IPS-15b (cell line): ENCODE measurements at regions not wholly inside any gene's neighbourhood (a gene's known extent, or its start where the extent isn't known, plus 50 kb on each side); places are given as distances from the start of the nearest gene placed in this dataset.

Source experiments
- H3K27me3 ChIP-seq: one replicate; pipeline ENCODE4 v1.6.1; 2013; ENCODE audit warnings: low read length; ENCODE audit not compliant: control insufficient read depth, insufficient read depth
- H3K36me3 ChIP-seq: one replicate; pipeline ENCODE4 v1.6.1; 2013; ENCODE audit warnings: low read length; ENCODE audit not compliant: control insufficient read depth, insufficient read depth
- H3K4me1 ChIP-seq: one replicate; pipeline ENCODE4 v1.6.1; 2013; ENCODE audit warnings: mild to moderate bottlenecking, low read length; ENCODE audit not compliant: control insufficient read depth, insufficient read depth
- H3K4me3 ChIP-seq: one replicate; pipeline ENCODE4 v1.5.1; 2013; ENCODE audit warnings: low read depth, low read length
- H3K9ac ChIP-seq: one replicate; pipeline ENCODE4 v1.6.1; 2013; ENCODE audit warnings: low read depth, mild to moderate bottlenecking, low read length
- H3K9me3 ChIP-seq: one replicate; pipeline ENCODE4 v1.6.1; 2013; ENCODE audit warnings: mild to moderate bottlenecking, low read length; ENCODE audit not compliant: control insufficient read depth, insufficient read depth

DNA sequence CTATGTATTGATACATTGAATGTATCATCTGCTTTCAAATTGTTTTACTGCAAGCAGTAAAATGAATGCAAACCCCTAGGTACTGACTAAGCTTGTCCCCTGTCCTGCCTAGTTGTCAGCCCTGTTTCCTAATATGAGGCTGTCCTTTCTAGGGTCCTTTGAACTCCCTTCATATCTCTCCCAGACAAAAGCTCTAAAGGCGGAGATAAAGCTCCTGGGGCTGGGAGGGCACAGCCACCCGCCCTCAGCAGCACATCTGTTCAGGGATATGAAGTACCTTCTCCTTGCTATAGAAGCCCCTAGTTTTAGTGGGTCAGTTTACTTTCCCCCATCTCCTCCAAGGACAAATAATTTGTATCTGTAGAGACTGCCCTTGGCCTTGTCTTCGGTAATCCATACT lies 93.1 kb upstream of the ETS2 start:
- no peaks in the 10 kb centered on the region for H3K4me1 ChIP-seq
- H3K9me3 ChIP-seq, result no peaks in the 10 kb centered on the region
- no peaks in the 10 kb centered on the region for H3K36me3 ChIP-seq
- no peak overlapping the region for H3K9ac ChIP-seq
- no peak overlapping the region for H3K4me3 ChIP-seq
- H3K27me3 ChIP-seq, result no peaks in the 10 kb centered on the region

DNA sequence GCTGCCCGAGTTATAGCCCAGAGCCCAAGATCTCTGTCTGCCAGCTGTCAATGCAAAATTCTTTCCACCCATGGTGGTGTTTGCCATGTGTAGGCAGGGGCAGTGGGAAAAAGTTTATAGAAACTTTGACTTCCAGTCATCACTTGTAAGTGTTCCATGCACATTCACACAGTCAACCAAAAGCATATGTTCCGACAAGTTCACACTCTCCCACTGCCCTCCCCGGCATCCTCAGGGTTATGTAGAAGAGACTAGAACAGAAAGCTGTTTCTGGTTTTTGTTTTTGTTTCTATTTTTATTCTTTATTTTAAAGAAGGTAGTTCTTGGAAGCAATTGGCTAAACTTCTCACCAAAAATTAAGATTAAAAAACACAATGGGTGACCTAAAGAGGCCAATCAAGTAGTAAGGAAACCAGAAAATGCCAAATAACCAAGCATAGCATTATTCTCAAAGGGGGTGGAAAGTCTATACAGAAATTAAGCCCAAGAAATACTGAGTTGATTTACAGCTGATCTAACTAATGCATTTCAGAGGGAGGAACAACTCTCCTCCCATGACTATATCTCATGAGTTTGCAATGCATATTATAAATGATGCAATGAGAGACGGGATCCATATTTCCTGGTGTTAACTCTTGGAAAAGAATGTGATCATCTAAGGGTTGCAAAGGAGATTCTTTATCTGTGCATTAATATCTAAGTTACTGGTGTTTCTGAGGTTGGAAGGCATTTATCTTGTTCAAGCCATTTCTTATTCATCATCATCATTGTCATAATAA lies 91.5 kb upstream of the ETS2 start:
- H3K36me3 ChIP-seq, result no peaks in the 10 kb centered on the region

DNA sequence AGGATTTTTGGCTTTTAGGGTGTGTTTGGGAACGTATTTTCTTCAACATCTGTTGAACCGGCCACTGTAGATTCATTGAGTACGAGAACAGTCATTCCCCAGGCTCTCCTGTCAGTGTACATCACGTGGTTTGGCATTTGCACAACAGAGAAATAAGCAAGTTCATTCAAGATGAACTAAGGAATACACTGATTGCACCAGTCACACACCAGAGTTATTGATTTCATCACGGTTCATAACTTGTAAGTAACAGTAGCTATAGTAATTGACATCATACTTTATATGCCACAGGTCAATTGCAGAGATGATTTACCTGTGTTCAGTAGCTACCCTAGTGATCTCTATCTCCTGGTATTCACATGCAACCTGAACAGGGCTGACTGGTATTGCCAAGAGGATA lies 90.7 kb upstream of the ETS2 start:
- no peaks in the 10 kb centered on the region for H3K4me1 ChIP-seq
- H3K36me3 ChIP-seq, result no peaks in the 10 kb centered on the region
- H3K27me3 ChIP-seq, result no peaks in the 10 kb centered on the region
- no peak overlapping the region for H3K9ac ChIP-seq
- no peak overlapping the region for H3K4me3 ChIP-seq
- no peaks in the 10 kb centered on the region for H3K9me3 ChIP-seq

More for the DNA sequence above, 91.5 kb upstream of the ETS2 start:
- no peak overlapping the region for H3K4me3 ChIP-seq
- H3K9me3 ChIP-seq, result no peaks in the 10 kb centered on the region
- H3K27me3 ChIP-seq, result no peaks in the 10 kb centered on the region
- H3K9ac ChIP-seq, result no peak overlapping the region
- H3K4me1 ChIP-seq, result no peaks in the 10 kb centered on the region

DNA sequence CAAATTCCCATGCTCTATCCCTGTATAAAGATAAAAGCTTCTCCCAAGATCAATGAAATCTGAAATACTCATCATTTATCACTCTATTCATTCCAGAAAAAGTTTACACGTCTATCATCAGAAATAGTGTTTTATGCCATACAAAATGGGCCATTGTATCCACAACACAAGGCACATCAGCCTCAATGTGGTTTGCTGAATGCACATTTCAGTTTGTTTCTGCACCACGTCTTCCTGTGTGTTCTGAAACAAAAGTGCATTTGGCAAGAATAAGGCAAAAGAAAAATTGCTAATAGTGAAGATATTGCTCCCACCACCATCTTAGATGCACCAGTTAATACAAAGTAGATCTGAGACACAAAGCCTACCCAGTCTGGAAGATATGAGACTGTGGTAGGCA lies 89.6 kb upstream of the ETS2 start:
- Histone ChIP-seq H3K4me3 (no peak overlapping the region), H3K4me1 (no peaks in the 10 kb centered on the region), H3K36me3 (no peaks in the 10 kb centered on the region), H3K9ac (no peak overlapping the region), H3K27me3 (no peaks in the 10 kb centered on the region), H3K9me3 (no peaks in the 10 kb centered on the region)

DNA sequence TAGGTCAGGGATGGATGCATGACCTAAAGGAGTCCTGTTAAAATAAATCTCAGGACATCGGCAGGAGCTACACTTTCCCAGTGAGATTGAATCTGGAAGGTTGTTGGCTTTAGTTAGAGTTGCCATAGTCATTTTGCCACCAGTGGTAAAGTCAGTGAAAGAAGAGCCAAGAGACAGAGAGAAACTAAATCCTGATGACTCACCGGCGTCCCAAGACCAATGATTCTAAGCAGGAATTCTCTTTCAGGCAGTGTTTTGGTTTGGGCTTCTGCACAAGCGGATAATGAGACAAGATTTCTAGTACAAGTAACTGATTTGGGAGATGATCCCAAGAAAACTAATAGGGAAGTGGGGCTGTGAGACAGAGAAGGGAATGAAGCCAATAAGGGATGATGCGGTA lies 88.8 kb upstream of the ETS2 start:
- H3K36me3 ChIP-seq, result no peaks in the 10 kb centered on the region
- no peak overlapping the region for H3K9ac ChIP-seq
- peaks cover 3% of the 10 kb centered on the region for H3K4me1 ChIP-seq
- no peak overlapping the region for H3K4me3 ChIP-seq
- no peaks in the 10 kb centered on the region for H3K27me3 ChIP-seq
- no peaks in the 10 kb centered on the region for H3K9me3 ChIP-seq

DNA sequence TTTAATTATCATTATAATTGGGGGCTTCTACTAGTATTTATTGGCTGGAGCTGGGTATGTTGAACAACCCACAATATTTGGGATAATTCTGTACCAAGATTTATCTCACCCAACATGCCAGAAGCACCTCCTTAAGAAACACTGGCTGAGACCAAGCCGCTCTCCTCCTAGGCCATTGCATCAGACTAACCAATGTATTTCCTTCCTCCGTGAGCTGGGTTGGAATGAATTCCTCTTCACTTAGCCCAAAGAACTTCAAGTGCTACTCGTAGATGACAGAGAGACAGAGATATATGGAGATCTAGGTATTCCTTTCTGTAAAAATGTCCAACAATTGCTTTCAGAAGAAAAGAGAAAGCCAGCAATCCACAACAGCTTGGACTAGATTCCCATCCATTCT lies 87.2 kb upstream of the ETS2 start:
- H3K9me3 ChIP-seq, result no peaks in the 10 kb centered on the region
- H3K4me1 ChIP-seq, result peaks cover 3% of the 10 kb centered on the region
- no peak overlapping the region for H3K4me3 ChIP-seq
- H3K27me3 ChIP-seq, result no peaks in the 10 kb centered on the region
- no peak overlapping the region for H3K9ac ChIP-seq
- H3K36me3 ChIP-seq, result no peaks in the 10 kb centered on the region

DNA sequence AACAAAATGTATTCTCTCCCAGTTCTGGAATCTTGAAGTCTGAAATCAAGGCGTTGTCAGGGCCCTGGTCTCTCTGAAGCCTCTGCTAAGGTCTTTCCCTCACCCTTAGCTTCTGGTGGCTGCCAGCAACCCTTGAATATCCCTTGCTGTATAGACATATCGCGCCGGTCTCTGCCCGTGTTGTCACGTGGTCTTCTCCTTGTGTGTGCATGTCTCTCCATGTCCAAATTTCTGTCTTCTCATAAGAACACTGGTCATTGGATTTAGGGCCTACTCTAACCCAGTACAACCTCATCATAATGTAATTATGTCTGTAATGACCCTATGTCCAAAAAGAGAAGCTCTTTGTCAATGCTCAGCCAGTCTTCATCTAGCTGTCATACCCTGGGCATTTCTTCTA lies 85.7 kb upstream of the ETS2 start:
- H3K36me3 ChIP-seq, result no peaks in the 10 kb centered on the region
- no peaks in the 10 kb centered on the region for H3K9me3 ChIP-seq
- peaks cover 3% of the 10 kb centered on the region for H3K4me1 ChIP-seq
- no peaks in the 10 kb centered on the region for H3K27me3 ChIP-seq
- H3K9ac ChIP-seq, result no peak overlapping the region
- no peak overlapping the region for H3K4me3 ChIP-seq

DNA sequence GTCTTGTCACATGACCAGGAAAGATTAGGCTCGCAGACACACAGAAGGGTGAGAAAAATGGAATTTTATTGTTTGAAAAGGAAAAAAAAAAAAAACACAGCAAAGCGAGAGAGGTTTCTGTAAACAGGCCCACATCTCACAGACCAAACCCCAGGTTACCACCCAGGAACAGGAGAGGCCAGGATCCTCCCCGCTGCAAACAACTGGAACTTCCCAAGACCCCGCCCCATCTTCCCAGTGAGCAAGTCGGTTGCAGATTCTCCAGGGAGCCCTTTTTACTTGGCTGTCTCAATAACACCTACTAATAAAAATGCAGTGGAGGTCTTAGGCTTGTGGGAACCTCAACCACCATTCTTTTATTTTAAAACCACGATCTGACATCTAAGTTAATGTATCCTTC lies 84.7 kb upstream of the ETS2 start:
- peaks cover 3% of the 10 kb centered on the region for H3K4me1 ChIP-seq
- H3K36me3 ChIP-seq, result no peaks in the 10 kb centered on the region
- H3K4me3 ChIP-seq, result no peak overlapping the region
- H3K27me3 ChIP-seq, result no peaks in the 10 kb centered on the region
- H3K9ac ChIP-seq, result no peak overlapping the region
- H3K9me3 ChIP-seq, result peaks cover 2% of the 10 kb centered on the region

DNA sequence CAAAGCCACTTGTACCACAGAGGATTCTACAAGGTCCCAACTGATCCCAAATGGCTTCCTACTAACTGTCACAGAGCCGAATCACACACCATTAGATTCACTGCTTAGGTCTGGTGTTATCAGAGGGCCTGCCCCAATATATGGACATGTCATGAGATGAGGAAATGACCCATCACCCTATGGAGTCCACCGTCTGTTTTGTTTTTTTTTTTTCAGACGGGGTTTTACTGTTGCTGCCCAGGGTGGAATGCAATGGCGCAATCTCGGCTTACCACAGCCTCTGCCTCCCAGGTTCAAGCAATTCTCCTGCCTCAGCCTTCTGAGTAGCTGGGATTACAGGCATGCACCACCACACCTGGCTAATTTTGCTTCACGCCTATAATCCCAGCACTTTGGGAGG lies 83.8 kb upstream of the ETS2 start:
- H3K36me3 ChIP-seq, result no peaks in the 10 kb centered on the region
- no peak overlapping the region for H3K4me3 ChIP-seq
- no peaks in the 10 kb centered on the region for H3K27me3 ChIP-seq
- H3K9me3 ChIP-seq, result peaks cover 2% of the 10 kb centered on the region
- peaks cover 3% of the 10 kb centered on the region for H3K4me1 ChIP-seq
- no peak overlapping the region for H3K9ac ChIP-seq

DNA sequence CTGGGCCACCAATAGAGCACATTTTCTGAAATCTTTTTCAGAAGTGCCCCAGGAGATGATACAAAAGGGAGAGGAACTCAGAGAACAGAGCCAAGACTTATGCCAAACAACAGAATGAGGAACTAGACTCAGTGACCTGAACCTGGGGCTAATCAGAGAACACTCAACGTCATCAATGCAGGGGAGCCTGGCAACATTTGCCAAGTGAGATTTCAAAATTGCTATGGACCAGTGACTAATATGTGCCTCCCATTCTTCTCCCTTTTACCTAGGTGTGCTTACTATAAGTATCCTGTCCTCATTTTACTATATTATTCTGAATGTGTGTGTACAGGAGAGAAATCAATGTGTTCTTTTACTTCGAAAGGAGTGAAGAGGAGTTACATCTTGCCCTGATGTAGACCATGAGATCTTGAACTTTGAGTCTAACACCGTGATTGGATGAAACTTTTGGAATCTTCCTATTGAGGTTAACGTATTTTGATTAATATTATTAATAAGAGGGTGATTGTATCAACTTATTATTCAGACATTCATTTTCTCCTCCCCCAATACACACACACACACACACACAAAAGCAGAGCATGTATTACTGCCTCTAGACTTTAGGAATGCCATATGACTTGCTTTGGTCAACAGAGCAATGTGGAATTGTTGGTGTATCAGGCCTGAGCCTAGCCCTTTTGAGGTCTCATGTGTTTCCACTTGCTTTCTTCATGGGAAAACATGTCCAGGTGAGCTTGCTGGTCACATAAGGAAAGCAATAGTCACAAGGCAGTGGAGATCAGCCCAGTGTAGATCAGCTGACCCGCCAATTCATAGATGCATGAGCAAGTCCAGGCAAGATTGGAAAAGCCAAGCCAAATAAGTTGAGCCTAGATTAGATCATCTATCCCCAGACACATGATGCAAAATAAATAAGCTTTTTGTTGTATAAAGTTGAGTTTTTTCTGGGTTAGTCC lies 80.3 kb upstream of the ETS2 start:
- no peaks in the 10 kb centered on the region for H3K27me3 ChIP-seq
- H3K36me3 ChIP-seq, result no peaks in the 10 kb centered on the region

DNA sequence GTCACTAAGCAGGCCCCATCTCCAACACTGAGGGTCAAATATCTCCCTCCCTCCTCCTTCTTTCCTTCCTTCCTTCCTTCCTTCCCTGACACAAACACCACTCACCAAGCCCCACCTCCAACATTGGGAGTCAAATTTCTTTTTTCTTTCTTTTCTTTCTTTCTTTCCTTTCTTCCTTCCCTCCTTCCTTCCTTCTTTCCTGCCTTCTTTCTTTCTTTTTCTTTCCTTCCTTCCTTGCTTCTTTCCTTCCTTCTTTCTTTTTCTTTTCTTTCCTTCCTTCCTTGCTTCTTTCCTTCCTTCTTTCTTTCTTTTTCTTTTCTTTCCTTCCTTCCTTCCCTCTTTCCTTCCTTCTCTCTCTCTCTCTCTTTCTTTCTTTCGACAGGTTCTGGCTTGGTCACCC lies 79.2 kb upstream of the ETS2 start:
- Histone ChIP-seq H3K9me3 (peaks cover 2% of the 10 kb centered on the region), H3K4me1 (peaks cover 5% of the 10 kb centered on the region), H3K36me3 (no peaks in the 10 kb centered on the region), H3K27me3 (no peaks in the 10 kb centered on the region), H3K4me3 (no peak overlapping the region), H3K9ac (no peak overlapping the region)

More for the DNA sequence above, 80.3 kb upstream of the ETS2 start:
- no peak overlapping the region for H3K9ac ChIP-seq
- peaks cover 5% of the 10 kb centered on the region for H3K4me1 ChIP-seq
- H3K4me3 ChIP-seq, result no peak overlapping the region
- H3K9me3 ChIP-seq, result peaks cover 2% of the 10 kb centered on the region

DNA sequence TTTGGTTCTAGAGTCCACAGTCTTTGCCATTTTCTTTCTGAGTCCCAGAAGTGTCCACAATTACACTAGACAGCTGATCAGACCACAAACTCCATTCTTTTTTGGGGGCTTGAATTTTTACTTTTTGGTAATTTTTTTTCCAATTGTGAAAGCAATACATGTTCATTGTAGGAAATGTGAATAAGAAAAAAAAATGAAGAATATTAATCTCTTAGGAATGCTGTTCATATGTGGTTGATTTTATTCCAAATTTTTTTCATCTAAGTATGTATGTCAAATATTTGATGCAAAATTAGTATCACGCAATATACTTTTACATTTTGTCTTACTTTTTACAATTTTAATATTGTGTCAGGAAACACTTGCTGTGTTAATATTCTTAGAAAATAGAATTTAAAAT lies 76.4 kb upstream of the ETS2 start:
- Histone ChIP-seq H3K4me1 (peaks cover 2% of the 10 kb centered on the region), H3K9ac (no peak overlapping the region), H3K9me3 (peaks cover 2% of the 10 kb centered on the region), H3K4me3 (no peak overlapping the region), H3K27me3 (no peaks in the 10 kb centered on the region), H3K36me3 (no peaks in the 10 kb centered on the region)
